ENCODE measurements at regions not wholly inside any gene's neighbourhood (a gene's known extent, or its start where the extent isn't known, plus 50 kb on each side); places are given as distances from the start of the nearest gene placed in this dataset.
"Not testable (repeated sequence)": the region's sequence is repeated elsewhere in the genome, so short reads cannot be mapped to it uniquely, and the experiment has no call there.

DNA sequence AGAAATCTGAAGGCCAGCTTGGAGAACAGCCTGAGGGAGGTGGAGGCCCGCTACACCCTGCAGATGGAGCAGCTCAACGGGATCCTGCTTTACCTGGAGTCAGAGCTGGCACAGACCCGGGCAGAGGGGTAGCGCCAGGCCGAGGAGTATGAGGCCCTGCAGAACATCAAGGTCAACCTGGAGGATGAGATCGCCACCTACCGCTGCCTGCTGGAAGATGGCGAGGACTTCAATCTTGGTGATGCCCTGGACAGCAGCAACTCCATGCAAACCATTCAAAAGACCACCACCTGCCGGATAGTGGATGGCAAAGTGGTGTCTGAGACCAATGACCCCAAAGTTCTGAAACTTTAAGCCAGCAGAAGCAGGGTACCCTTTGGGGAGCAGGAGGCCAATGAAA lies 318.4 kb downstream of the ZFHX3 start:
- not testable (repeated sequence) for H3K27ac ChIP-seq (ENCODE audit: low read depth, low read length); H3K4me3 ChIP-seq (ENCODE audit: insufficient read depth, low read length); H3K4me2 ChIP-seq (ENCODE audit: insufficient read depth, low read length); H2AFZ ChIP-seq (ENCODE audit: low read length); DNase-seq (ENCODE audit: insufficient read length, low spot score, missing footprints); H3K9me3 ChIP-seq (ENCODE audit: low read depth, low read length); H3K27me3 ChIP-seq (ENCODE audit: insufficient read depth, low read length); H3K36me3 ChIP-seq (ENCODE audit: insufficient read depth, low read length); H4K20me1 ChIP-seq (ENCODE audit: insufficient read depth, low read length); H3K79me2 ChIP-seq (ENCODE audit: insufficient read depth, low read length); H3K4me1 ChIP-seq (ENCODE audit: insufficient read depth, low read length)

DNA sequence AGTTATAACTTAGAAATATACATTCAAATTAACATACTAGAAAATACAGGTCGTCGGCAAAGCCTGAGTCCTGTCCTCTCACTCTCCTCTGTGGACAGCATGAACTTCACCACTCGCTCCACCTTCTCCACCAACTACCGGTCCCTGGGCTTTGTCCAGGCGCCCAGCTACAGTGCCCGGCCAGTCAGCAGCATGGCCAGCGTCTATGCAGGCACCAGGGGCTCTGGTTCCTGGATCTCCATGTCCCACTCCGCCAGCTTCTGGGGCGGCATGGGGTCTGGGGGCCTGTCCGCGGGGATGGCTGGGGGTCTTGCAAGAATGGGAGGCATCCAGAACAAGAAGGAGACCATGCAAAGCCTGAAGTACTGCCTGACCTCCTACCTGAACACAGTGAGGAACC lies 319.4 kb downstream of the ZFHX3 start:
- H3K4me2 ChIP-seq (ENCODE audit: insufficient read depth, low read length): no peak overlapping the region
- no peaks in the 10 kb centered on the region for H3K36me3 ChIP-seq (ENCODE audit: insufficient read depth, low read length)
- no peak overlapping the region for H3K4me3 ChIP-seq (ENCODE audit: insufficient read depth, low read length)
- H3K79me2 ChIP-seq (ENCODE audit: insufficient read depth, low read length): no peaks in the 10 kb centered on the region
- peaks cover 2% of the 10 kb centered on the region for H3K4me1 ChIP-seq (ENCODE audit: insufficient read depth, low read length)
- no peak overlapping the region for H2AFZ ChIP-seq (ENCODE audit: low read length)
- no peak for DNase-seq (ENCODE audit: insufficient read length, low spot score, missing footprints)
- H3K9me3 ChIP-seq (ENCODE audit: low read depth, low read length): no peaks in the 10 kb centered on the region
- no peak for TF ChIP-seq CTCF (IDR thresholded peaks at IDR 0.05; ENCODE audit: extremely low read depth, low read depth, low read length)
- no peaks in the 10 kb centered on the region for H4K20me1 ChIP-seq (ENCODE audit: insufficient read depth, low read length)
- H3K27ac ChIP-seq (ENCODE audit: low read depth, low read length): no peak overlapping the region
- H3K27me3 ChIP-seq (ENCODE audit: insufficient read depth, low read length): no peaks in the 10 kb centered on the region

DNA sequence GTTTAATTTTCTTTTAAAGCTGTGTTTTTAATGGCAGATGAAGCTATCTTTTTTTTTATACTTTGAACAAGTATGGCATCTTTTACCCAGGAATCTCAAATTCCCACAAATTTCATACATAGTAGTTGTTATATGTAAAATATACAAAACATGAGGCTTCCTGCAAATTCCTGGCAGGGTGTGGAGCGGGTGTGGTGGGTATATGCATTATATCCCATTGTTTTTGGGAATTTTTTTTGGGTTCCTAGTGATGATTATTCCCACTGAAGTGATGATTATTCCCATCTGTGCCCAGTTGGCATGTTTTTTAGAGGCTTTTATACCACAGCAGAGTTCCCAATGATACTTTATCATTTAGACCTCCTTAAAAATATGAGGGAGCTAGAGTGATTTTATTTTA lies 320.4 kb downstream of the ZFHX3 start:
- Histone ChIP-seq H3K9me3 (ENCODE audit: low read depth, low read length) (no peaks in the 10 kb centered on the region), H3K4me2 (ENCODE audit: insufficient read depth, low read length) (no peak overlapping the region), H3K36me3 (ENCODE audit: insufficient read depth, low read length) (no peaks in the 10 kb centered on the region), H3K4me1 (ENCODE audit: insufficient read depth, low read length) (peaks cover 3% of the 10 kb centered on the region), H2AFZ (ENCODE audit: low read length) (no peak overlapping the region), H3K27ac (ENCODE audit: low read depth, low read length) (no peak overlapping the region), H4K20me1 (ENCODE audit: insufficient read depth, low read length) (no peaks in the 10 kb centered on the region), H3K79me2 (ENCODE audit: insufficient read depth, low read length) (no peaks in the 10 kb centered on the region), H3K27me3 (ENCODE audit: insufficient read depth, low read length) (no peaks in the 10 kb centered on the region), H3K4me3 (ENCODE audit: insufficient read depth, low read length) (no peak overlapping the region)
- no peak for TF ChIP-seq CTCF (IDR thresholded peaks at IDR 0.05; ENCODE audit: extremely low read depth, low read depth, low read length)
- DNase-seq (ENCODE audit: insufficient read length, low spot score, missing footprints): no peak

DNA sequence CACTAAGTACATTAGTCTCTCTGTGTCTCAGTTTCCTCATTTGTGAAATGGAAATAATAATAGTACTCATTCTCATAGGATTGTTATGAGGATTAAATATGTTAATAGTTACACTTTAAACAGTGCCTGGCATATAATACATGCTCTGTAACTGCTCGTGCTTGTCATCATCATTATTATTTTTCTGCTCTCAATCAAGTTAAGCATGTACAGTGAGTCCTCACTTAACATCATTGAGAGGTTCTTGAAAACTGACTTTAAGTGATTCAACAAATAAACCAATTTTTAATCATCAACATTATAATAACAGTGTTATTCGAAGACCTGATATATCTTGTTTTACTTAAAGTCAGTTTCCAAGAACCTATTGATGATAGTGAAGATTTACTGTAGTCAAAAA lies 322.3 kb downstream of the ZFHX3 start:
- TF ChIP-seq CTCF (IDR thresholded peaks at IDR 0.05; ENCODE audit: extremely low read depth, low read depth, low read length): no peak
- H3K27me3 ChIP-seq (ENCODE audit: insufficient read depth, low read length): no peaks in the 10 kb centered on the region
- no peaks in the 10 kb centered on the region for H3K36me3 ChIP-seq (ENCODE audit: insufficient read depth, low read length)
- no peak overlapping the region for H3K4me3 ChIP-seq (ENCODE audit: insufficient read depth, low read length)
- no peaks in the 10 kb centered on the region for H4K20me1 ChIP-seq (ENCODE audit: insufficient read depth, low read length)
- no peaks in the 10 kb centered on the region for H3K9me3 ChIP-seq (ENCODE audit: low read depth, low read length)
- H3K4me2 ChIP-seq (ENCODE audit: insufficient read depth, low read length): no peak overlapping the region
- no peak overlapping the region for H2AFZ ChIP-seq (ENCODE audit: low read length)
- DNase-seq (ENCODE audit: insufficient read length, low spot score, missing footprints): no peak
- H3K4me1 ChIP-seq (ENCODE audit: insufficient read depth, low read length): peaks cover 3% of the 10 kb centered on the region
- no peaks in the 10 kb centered on the region for H3K79me2 ChIP-seq (ENCODE audit: insufficient read depth, low read length)
- H3K27ac ChIP-seq (ENCODE audit: low read depth, low read length): no peak overlapping the region

GRCh38 chr16:72723781-72724180 lies 324.1 kb downstream of the ZFHX3 start:
- Histone ChIP-seq H3K4me3 (ENCODE audit: insufficient read depth, low read length) (no peak overlapping the region), H3K27me3 (ENCODE audit: insufficient read depth, low read length) (no peaks in the 10 kb centered on the region), H3K36me3 (ENCODE audit: insufficient read depth, low read length) (no peaks in the 10 kb centered on the region), H3K79me2 (ENCODE audit: insufficient read depth, low read length) (no peaks in the 10 kb centered on the region), H3K4me1 (ENCODE audit: insufficient read depth, low read length) (peaks cover 3% of the 10 kb centered on the region), H3K9me3 (ENCODE audit: low read depth, low read length) (no peaks in the 10 kb centered on the region), H2AFZ (ENCODE audit: low read length) (no peak overlapping the region), H3K4me2 (ENCODE audit: insufficient read depth, low read length) (no peak overlapping the region), H3K27ac (ENCODE audit: low read depth, low read length) (no peak overlapping the region), H4K20me1 (ENCODE audit: insufficient read depth, low read length) (no peaks in the 10 kb centered on the region)
- TF ChIP-seq CTCF (IDR thresholded peaks at IDR 0.05; ENCODE audit: extremely low read depth, low read depth, low read length): no peak
- DNase-seq (ENCODE audit: insufficient read length, low spot score, missing footprints): no peak
